RWPE2 (cell line): ENCODE measurements at regions not wholly inside any gene's neighbourhood (a gene's known extent, or its start where the extent isn't known, plus 50 kb on each side); places are given as distances from the start of the nearest gene placed in this dataset.

Experiments used
- ATAC-seq: fragments of 200-7000 bp; cut with Tn5 transposase; 3 replicates; pipeline ENCODE4 v1.9.1; 2021; ENCODE audit warnings: low read depth
- DNase-seq: peaks from one replicate; pipeline ENCODE4 v3.0.0-alpha.2; 2020; ENCODE audit warnings: low spot score
- H3K27ac ChIP-seq: fragments of 450-650 bp; 2 replicates; pipeline ENCODE4 v1.5.1; 2017; ENCODE audit warnings: mild to moderate bottlenecking; ENCODE audit not compliant: poor library complexity, severe bottlenecking
- H3K27me3 ChIP-seq: fragments of 250-450 bp; sonication (Bioruptor Pico); 2 replicates; pipeline ENCODE4 v1.5.1; 2021; ENCODE audit warnings: mild to moderate bottlenecking, moderate library complexity; ENCODE audit not compliant: insufficient read depth, poor library complexity, severe bottlenecking
- H3K36me3 ChIP-seq: fragments of 250-450 bp; sonication (Bioruptor Pico); 2 replicates; pipeline ENCODE4 v1.5.1; 2020; ENCODE audit warnings: low read depth, mild to moderate bottlenecking, moderate library complexity
- H3K4me1 ChIP-seq: fragments of 250-450 bp; sonication (Bioruptor Pico); 2 replicates; pipeline ENCODE4 v1.5.1; 2021; ENCODE audit warnings: mild to moderate bottlenecking, moderate library complexity; ENCODE audit not compliant: insufficient read depth, poor library complexity, severe bottlenecking
- H3K4me3 ChIP-seq: fragments of 250-450 bp; sonication (Bioruptor Pico); 2 replicates; pipeline ENCODE4 v1.5.1; 2021; ENCODE audit warnings: mild to moderate bottlenecking, moderate library complexity; ENCODE audit not compliant: severe bottlenecking
- H3K9me3 ChIP-seq: fragments of 250-450 bp; sonication (Bioruptor Pico); 2 replicates; pipeline ENCODE4 v1.5.1; 2021; ENCODE audit warnings: mild to moderate bottlenecking, moderate library complexity; ENCODE audit not compliant: severe bottlenecking
- TF ChIP-seq, protein P1 (sequence below): fragments of 450-650 bp; IDR thresholded peaks from one replicate; pipeline ENCODE4 v1.5.1; 2017; ENCODE audit warnings: mild to moderate bottlenecking, moderate library complexity; ENCODE audit not compliant: poor library complexity, severe bottlenecking

DNA sequence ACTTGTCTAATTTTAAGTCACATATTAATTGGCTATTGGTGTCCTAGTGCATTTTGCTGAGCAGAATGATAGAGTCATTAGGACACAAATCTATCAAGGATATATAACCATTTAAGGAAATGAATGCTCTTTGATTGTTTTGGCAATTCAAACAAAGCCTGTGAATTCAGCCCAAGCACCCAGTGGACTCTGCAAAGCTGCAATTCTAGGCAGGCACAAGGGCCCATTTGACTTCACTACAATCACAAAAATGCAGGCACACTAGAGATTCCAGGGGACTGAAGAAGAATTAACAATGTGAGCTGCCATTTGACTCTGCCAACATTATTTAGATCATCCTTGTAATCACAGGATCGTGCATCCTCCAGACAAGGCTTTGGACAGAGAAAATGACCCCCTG, 544.2 kb upstream of the PHF14 start:
- Histone ChIP-seq H3K36me3 (no peaks in the 10 kb centered on the region), H3K27me3 (no peaks in the 10 kb centered on the region), H3K27ac (no peak overlapping the region), H3K9me3 (no peaks in the 10 kb centered on the region), H3K4me3 (no peak overlapping the region), H3K4me1 (no peaks in the 10 kb centered on the region)
- no peak for ATAC-seq
- TF ChIP-seq, protein P1, sequence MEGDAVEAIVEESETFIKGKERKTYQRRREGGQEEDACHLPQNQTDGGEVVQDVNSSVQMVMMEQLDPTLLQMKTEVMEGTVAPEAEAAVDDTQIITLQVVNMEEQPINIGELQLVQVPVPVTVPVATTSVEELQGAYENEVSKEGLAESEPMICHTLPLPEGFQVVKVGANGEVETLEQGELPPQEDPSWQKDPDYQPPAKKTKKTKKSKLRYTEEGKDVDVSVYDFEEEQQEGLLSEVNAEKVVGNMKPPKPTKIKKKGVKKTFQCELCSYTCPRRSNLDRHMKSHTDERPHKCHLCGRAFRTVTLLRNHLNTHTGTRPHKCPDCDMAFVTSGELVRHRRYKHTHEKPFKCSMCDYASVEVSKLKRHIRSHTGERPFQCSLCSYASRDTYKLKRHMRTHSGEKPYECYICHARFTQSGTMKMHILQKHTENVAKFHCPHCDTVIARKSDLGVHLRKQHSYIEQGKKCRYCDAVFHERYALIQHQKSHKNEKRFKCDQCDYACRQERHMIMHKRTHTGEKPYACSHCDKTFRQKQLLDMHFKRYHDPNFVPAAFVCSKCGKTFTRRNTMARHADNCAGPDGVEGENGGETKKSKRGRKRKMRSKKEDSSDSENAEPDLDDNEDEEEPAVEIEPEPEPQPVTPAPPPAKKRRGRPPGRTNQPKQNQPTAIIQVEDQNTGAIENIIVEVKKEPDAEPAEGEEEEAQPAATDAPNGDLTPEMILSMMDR: no peak
- no peak for DNase-seq

DNA sequence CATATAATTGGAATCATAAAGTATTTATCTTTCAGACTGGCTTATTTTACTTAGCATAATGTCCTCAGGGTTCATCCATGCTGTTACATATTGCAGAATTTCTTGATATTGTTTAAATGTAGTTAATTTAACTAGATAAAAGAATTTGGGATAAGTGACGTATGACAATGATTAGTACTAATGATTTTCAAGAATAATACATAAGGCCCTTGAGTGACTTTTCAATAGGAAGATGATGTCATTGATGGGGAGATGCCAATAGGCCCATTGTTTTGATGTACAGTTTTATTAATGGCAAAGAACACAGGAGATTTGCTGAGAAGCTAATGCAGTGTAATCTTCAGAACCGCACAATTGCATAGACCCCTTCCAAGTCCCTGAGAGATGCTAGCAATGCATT, 537.4 kb upstream of the PHF14 start:
- Histone ChIP-seq H3K27ac (no peak overlapping the region), H3K4me1 (no peaks in the 10 kb centered on the region), H3K9me3 (no peaks in the 10 kb centered on the region), H3K4me3 (no peak overlapping the region), H3K36me3 (no peaks in the 10 kb centered on the region), H3K27me3 (no peaks in the 10 kb centered on the region)
- ATAC-seq: no peak
- DNase-seq: no peak
- TF ChIP-seq, protein P1: no peak

DNA sequence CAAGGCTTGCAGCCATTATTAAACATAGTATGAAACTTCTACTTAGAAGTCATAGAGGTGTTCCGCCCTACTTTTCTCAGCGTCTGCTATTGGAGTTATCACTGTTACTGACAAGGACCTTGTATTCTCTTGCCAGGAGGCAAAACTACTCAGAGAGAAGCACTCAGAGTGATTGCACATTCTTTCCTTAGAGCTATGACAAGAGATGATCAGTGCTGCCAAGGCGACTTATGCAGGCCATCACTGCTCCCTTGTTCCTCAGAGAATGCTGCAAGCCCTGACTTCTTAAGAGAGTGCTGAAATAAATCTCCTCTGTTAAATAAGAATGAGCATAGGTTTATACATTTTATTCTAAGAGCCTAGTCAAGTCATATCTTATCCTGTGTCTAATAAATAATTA, 534.6 kb upstream of the PHF14 start:
- Histone ChIP-seq H3K27me3 (no peaks in the 10 kb centered on the region), H3K4me1 (no peaks in the 10 kb centered on the region), H3K36me3 (no peaks in the 10 kb centered on the region), H3K27ac (no peak overlapping the region), H3K4me3 (no peak overlapping the region), H3K9me3 (no peaks in the 10 kb centered on the region)
- ATAC-seq (no peak), DNase-seq (no peak)
- TF ChIP-seq, protein P1: no peak

DNA sequence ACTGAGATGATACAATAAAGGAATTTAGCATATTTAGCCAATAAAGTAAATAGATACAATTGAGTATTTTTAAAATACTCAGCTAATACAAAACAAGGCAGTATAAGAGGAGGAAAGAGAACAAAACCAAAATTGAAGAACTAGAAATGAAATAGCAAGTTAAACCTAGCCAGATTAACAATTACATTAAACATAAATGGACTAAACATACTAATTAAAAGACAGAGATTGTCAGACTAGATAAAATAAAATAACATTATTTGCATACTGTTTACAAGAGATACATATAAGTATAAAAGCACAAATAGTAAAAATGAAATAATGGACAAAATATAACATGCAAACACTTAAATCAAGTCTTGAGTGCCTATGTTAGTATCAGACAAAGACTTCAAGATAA, 517.7 kb upstream of the PHF14 start:
- DNase-seq: no peak
- no peak overlapping the region for H3K27ac ChIP-seq
- H3K36me3 ChIP-seq: no peaks in the 10 kb centered on the region
- no peak overlapping the region for H3K4me3 ChIP-seq
- ATAC-seq: no peak
- H3K4me1 ChIP-seq: no peaks in the 10 kb centered on the region
- H3K27me3 ChIP-seq: no peaks in the 10 kb centered on the region
- TF ChIP-seq, protein P1: no peak
- peaks cover 3% of the 10 kb centered on the region for H3K9me3 ChIP-seq

DNA sequence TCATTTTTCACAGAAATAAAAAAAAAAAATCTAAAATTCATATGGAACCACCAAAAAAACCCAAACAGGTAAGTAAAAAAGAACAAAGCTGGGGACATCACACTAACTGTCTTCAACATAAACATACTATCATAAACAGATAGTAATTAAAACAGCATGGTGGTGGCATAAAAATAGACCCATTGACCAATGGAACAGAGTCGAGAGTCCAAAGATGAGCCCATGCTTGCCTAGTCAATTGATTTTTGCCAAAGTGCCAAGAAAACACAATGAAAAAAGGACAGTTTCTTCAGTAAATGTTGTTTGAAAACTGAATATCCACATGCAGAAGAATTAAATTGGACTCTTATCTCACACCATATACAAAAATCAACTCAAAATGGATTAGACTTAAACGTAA, 513.2 kb upstream of the PHF14 start:
- Histone ChIP-seq H3K9me3 (peaks cover 3% of the 10 kb centered on the region), H3K4me3 (no peak overlapping the region), H3K36me3 (no peaks in the 10 kb centered on the region), H3K27me3 (no peaks in the 10 kb centered on the region), H3K4me1 (no peaks in the 10 kb centered on the region), H3K27ac (no peak overlapping the region)
- TF ChIP-seq, protein P1: no peak
- DNase-seq (no peak), ATAC-seq (no peak)
